GM12865 (cell line): ENCODE measurements at regions not wholly inside any gene's neighbourhood (a gene's known extent, or its start where the extent isn't known, plus 50 kb on each side); places are given as distances from the start of the nearest gene placed in this dataset.
A peak's percentile ranks its signal among the peaks of the same experiment; 100 is the strongest.
"Not testable (repeated sequence)": the region's sequence is repeated elsewhere in the genome, so short reads cannot be mapped to it uniquely, and the experiment has no call there.

Experiments
- DNase-seq: peaks from one replicate; pipeline ENCODE4 v3.0.0; 2010; ENCODE audit warnings: low read depth
- H3K4me3 ChIP-seq: 2 replicates; pipeline ENCODE4 v1.5.1; 2011; ENCODE audit warnings: mild to moderate bottlenecking, low read depth, low read length, control low read depth
- TF ChIP-seq, protein P1 (sequence below): IDR thresholded peaks from 2 replicates; pipeline ENCODE4 v1.5.1; 2011; ENCODE audit warnings: low read length, control low read depth, low read depth, inconsistent platforms; ENCODE audit not compliant: insufficient read depth; ENCODE audit errors: missing control alignments

DNA sequence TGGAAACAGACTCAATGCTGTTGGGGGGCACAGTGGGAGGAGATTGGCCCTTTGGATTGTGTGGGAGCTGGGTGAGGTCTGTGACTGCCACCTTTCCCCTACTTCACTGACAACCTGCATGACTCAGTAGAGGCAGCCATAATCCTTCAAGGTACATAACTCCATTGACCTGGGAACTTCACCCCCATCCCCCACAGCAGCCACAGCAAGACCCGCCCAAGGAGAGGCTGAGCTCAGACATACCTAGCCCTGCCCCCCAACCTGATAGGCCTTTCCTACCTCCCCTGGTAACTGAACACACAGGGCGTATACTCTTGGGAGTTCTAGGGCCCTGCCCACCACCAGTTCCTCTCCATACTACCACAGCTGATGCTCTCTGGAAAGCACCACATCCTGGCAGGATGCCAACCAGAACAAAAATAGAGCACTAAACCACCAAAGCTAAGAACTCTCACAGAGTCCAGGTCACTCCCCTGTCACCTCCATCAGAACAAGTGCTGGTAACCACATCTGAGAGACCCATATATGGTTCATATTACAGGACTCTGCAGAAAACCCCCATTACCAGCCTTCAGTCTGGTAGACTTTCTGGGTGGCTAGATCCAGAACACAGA is 703.9 kb downstream of the FSCB start:
- H3K4me3 ChIP-seq: no peak overlapping the region
- TF ChIP-seq, protein P1, sequence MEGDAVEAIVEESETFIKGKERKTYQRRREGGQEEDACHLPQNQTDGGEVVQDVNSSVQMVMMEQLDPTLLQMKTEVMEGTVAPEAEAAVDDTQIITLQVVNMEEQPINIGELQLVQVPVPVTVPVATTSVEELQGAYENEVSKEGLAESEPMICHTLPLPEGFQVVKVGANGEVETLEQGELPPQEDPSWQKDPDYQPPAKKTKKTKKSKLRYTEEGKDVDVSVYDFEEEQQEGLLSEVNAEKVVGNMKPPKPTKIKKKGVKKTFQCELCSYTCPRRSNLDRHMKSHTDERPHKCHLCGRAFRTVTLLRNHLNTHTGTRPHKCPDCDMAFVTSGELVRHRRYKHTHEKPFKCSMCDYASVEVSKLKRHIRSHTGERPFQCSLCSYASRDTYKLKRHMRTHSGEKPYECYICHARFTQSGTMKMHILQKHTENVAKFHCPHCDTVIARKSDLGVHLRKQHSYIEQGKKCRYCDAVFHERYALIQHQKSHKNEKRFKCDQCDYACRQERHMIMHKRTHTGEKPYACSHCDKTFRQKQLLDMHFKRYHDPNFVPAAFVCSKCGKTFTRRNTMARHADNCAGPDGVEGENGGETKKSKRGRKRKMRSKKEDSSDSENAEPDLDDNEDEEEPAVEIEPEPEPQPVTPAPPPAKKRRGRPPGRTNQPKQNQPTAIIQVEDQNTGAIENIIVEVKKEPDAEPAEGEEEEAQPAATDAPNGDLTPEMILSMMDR: no peak

DNA sequence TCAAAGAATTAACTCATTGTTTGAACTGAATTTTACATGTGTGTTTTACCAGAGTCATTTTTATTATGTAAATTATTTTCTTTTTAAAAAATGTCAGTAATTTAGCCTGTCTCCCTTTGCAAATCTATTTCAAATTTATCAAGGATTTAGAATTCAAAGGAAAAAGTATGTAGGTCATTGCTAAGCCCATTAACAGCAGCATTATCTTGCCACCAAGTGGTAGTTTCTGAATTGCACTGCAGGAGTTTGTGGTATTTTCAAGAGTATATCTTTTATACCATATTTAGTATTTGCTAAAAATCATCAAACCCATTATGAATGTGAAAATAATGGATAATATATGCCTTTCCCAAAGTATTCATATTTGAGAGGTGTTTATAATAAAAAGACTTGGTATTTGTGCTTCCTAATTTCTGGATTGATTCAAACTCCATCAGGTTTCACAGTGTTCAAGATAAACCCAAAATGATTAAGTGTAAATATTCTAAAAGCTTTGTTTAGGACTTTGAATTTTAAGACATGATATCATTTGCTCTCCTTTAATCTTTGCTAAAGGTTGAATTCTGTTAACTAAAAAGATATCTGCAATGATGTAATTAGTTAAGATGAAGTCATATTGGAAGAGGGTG is 711.4 kb downstream of the FSCB start:
- TF ChIP-seq, protein P1: no peak
- no peak for DNase-seq

More for the DNA sequence above, 703.9 kb downstream of the FSCB start:
- DNase-seq: peak; percentile 1

GRCh38 chr14:43793579-43793978 is 713.5 kb downstream of the FSCB start:
- DNase-seq: no peak
- H3K4me3 ChIP-seq: no peak overlapping the region
- TF ChIP-seq, protein P1: no peak

More for the DNA sequence above, 711.4 kb downstream of the FSCB start:
- no peak overlapping the region for H3K4me3 ChIP-seq

DNA sequence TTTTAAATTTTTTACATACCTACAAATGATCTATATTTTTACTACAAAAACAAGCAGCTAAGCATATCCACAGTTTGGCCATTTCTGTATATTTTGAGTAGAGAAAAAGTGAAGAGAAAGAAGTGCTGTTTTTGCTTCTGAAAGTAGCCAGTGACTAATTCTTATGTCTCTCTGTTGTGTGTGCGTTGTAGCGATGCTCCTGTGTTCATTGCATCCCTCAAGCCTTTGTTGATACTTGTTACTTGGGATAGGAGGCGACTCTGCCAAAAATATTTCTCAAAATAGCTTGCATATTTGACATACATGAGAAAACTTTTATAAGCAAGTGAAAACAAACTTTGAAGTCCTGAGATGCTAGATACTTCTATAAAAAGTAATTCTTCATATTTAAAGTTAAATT is 714.1 kb downstream of the FSCB start:
- no peak overlapping the region for H3K4me3 ChIP-seq
- TF ChIP-seq, protein P1: no peak
- DNase-seq: no peak

DNA sequence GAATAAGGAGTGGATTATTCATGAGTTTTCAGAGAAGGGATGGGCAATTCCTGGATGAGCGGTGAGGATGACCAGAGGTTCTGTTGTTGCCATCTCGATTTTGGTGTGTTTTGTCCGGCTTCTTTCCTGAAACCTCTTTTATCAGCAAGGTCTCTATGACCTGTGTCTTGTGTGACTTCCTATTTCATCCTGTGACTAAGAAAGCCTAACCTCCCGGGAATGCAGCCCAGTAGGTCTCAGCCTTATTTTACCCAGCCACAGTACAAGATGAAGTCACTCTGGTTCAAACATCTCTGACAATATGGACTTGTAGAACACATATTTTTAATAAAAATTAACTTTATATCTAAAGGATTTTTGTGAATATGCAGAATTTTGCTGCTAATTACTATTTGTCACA is 716.4 kb downstream of the FSCB start:
- H3K4me3 ChIP-seq: no peak overlapping the region
- TF ChIP-seq, protein P1: no peak
- DNase-seq: no peak

GRCh38 chr14:43789458-43789857 is 717.6 kb downstream of the FSCB start:
- no peak overlapping the region for H3K4me3 ChIP-seq
- TF ChIP-seq, protein P1: no peak
- no peak for DNase-seq

DNA sequence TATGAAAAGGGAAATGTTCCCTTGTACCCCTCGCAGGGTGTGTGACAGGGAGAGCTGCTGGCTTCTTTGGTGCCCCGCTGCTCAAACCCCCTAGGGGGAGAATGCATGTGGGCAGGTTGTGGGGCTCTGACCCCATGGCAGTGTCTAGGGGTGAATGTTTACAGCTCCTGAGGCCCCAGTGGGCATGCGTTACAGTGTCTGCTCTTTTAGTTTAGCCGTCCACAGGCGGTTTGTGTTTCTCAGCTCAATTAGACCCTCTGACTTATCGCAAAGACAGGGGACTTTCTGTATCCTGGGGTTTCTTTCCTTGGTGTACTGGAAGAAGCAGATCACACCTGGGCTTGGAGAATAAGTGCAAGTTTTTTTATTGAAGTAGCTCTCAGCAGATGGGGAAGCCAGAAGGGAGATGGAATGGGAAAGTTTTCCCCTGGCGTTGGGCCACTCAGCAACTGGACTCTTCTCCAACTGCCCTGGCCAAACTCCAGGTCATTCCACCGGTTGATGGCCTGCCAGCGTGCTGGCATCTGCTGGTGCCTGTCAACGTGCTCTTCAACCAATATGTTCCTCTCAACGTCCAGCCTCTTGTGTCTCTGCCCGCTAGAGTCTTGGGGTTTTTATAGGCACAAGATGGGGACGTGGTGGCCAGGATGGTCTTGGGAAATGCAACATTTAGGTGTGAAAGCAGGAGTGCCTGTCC is 720.9 kb downstream of the FSCB start:
- H3K4me3 ChIP-seq: no peak overlapping the region
- TF ChIP-seq, protein P1: no peak
- no peak for DNase-seq

- not testable (repeated sequence) for DNase-seq, H3K4me3 ChIP-seq
Measured at GRCh38 chr14:43784432-43784831, 722.7 kb downstream of the FSCB start.
